ENCODE measurements at regions not wholly inside any gene's neighbourhood (a gene's known extent, or its start where the extent isn't known, plus 50 kb on each side); places are given as distances from the start of the nearest gene placed in this dataset.

- Mint-ChIP-seq H3K4me3 (no peak overlapping the region), H3K27me3 (ENCODE audit: insufficient read depth, low read depth, poor library complexity) (no peaks in the 10 kb centered on the region), H3K36me3 (ENCODE audit: low read depth) (peaks cover 8% of the 10 kb centered on the region), H3K27ac (no peak overlapping the region), H3K4me1 (no peaks in the 10 kb centered on the region), H3K9me3 (peaks cover 20% of the 10 kb centered on the region)
- Histone ChIP-seq H3K36me3 (ENCODE audit: insufficient read depth) (no peaks in the 10 kb centered on the region), H3K4me1 (ENCODE audit: insufficient read depth) (no peaks in the 10 kb centered on the region), H3K9me2 (ENCODE audit: insufficient read depth) (no peaks in the 10 kb centered on the region), H3K4me2 (no peak overlapping the region), H2AFZ (no peak overlapping the region), H4K20me1 (replicated peaks; ENCODE audit: insufficient read depth) (no peaks in the 10 kb centered on the region), H3K79me2 (replicated peaks; ENCODE audit: insufficient read depth) (no peaks in the 10 kb centered on the region), H3K27me3 (ENCODE audit: insufficient read depth) (no peaks in the 10 kb centered on the region), H3K4me3 (no peak overlapping the region), H3K27ac (ENCODE audit: low read depth) (no peak overlapping the region), H3F3A (replicated peaks; ENCODE audit: low read depth) (no peaks in the 10 kb centered on the region)
- no peak for DNase-seq (ENCODE audit: low spot score)
- TF ChIP-seq POLR2AphosphoS5 (IDR thresholded peaks at IDR 0.05; ENCODE audit: low read depth), result no peak
- TF ChIP-seq STAT1 (IDR thresholded peaks at IDR 0.05; ENCODE audit: unreplicated experiment), result no peak
- TF ChIP-seq CTCF (conservative IDR thresholded peaks at IDR 0.05; ENCODE audit: low read depth in 2 of 2), result no peak
- TF ChIP-seq ZNF331 (CRISPR knock-in tag; IDR thresholded peaks at IDR 0.05; ENCODE audit: low read depth), result no peak
- TF ChIP-seq, protein P1, sequence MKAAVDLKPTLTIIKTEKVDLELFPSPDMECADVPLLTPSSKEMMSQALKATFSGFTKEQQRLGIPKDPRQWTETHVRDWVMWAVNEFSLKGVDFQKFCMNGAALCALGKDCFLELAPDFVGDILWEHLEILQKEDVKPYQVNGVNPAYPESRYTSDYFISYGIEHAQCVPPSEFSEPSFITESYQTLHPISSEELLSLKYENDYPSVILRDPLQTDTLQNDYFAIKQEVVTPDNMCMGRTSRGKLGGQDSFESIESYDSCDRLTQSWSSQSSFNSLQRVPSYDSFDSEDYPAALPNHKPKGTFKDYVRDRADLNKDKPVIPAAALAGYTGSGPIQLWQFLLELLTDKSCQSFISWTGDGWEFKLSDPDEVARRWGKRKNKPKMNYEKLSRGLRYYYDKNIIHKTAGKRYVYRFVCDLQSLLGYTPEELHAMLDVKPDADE (IDR thresholded peaks at IDR 0.05), result no peak
- TF ChIP-seq CREB1 (CRISPR knock-in tag; IDR thresholded peaks at IDR 0.05; ENCODE audit: low read depth), result no peak
- ATAC-seq, result no peak
These were observed 56.9 kb downstream of the MAGEC1 start for GRCh38 chrX:141960578-141960977.

Measured in GM23338 (cell line).